HG03159 (cell line): ENCODE measurements at regions not wholly inside any gene's neighbourhood (a gene's known extent, or its start where the extent isn't known, plus 50 kb on each side); places are given as distances from the start of the nearest gene placed in this dataset.

Experiments used
- ATAC-seq: cut with Tn5 transposase; IDR thresholded peaks from one replicate; pipeline ENCODE4 v1.9.1; 2021; ENCODE audit warnings: mild to moderate bottlenecking, moderate library complexity; ENCODE audit not compliant: unreplicated experiment

- ATAC-seq: no peak
These were observed 178.2 kb upstream of the CRY1 start for GRCh38 chr12:107271523-107271922.

DNA sequence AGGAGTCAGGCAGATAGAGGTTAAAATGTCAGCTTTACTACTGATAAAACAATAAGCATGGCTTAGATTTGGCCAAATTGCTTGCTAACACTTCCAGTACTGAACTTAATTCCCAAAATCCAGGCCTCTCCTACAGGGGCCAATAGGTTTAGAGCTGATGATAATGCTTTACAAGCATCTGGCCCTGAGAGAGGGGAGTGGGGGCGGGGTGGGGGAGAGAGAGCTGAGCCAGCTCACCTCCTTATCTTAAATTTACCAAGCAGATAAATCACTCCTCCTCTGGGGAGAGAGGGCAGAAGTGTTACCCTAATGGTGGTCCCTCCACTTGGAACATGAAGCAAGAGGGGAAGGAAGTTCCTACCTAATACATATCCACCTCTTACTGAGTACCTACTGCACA lies 182.2 kb upstream of the CRY1 start:
- no peak for ATAC-seq

DNA sequence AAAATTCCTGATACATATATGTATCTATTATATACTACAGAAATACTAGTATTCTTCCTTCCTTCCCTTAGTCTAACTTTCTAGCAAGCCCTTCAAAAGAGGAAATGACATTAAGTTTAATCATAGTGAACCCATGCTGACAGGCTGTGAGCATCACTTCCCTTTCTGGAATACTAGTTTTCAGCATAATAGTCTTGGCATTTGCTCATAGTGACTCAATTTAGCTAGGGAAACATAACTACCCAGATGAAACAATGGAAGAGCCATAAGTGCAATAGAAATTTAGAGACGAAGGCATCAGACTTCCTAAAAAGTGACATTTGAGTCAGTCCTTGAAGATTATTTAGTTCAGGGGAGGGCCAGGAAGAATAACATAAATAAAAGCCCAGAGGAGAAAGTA lies 184.5 kb upstream of the CRY1 start:
- no peak for ATAC-seq

GRCh38 chr12:107282628-107283027 lies 189.3 kb upstream of the CRY1 start:
- ATAC-seq: no peak

GRCh38 chr12:107283652-107284051 lies 190.3 kb upstream of the CRY1 start:
- ATAC-seq: no peak

DNA sequence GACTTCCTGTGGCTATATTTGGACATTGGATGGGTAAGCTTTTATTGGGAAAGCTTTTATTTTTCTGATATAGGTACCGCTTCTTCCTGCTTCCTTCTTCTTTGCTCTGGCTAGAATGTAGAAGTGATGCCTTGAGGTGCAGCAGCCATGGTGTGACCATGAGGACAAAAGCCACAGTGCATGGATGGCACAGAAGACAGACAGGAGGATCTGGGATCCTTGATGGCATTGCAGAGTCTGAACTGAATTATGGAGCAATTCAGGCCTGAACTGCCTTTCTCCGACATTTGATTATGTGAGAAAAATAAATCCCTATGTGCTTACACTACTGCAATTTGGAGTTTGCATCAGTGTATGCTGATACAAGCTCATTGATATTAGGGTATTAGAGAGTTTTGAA lies 191.3 kb upstream of the CRY1 start:
- no peak for ATAC-seq

GRCh38 chr12:107287436-107288413 lies 194.4 kb upstream of the CRY1 start:
- ATAC-seq: no peak

- no peak for ATAC-seq
These were observed 195.2 kb upstream of the CRY1 start for GRCh38 chr12:107288414-107289127.

- ATAC-seq: no peak
These were observed 197.7 kb upstream of the CRY1 start for GRCh38 chr12:107291018-107291417.

- ATAC-seq: no peak
These were observed 203.3 kb upstream of the CRY1 start for GRCh38 chr12:107296681-107297089.

DNA sequence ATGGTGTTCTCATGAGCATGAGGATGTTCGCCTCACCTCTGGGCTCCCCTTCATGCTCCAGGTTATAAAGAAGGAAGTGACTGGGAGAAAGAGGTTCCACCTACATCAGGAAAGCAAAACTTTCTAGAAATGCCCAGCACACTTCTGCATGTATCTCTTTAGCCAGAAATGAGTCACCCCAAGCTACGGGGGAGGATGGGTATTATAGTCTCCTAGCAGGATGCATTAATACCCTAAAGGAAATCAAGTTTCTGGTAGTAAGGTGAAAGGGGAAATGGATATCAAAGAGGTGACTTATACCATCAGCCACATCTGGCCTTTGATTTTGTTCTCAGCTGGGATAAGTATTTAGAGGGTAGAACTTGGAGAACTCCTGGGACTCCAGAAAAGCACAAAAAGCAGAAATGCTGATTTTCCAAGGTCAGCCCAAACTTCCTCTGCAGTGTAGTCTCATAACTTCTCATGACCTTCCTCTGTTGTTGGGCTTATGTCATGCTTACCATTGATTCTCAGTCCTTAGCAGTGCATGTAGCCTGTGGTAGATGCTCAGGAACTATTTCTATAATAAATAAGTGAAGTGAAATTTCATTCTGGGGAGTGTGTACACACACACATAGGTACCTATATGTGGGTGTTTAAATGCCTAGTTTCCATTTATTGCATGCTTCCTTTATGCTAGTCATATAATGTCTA lies 209.4 kb upstream of the CRY1 start:
- ATAC-seq: no peak

DNA sequence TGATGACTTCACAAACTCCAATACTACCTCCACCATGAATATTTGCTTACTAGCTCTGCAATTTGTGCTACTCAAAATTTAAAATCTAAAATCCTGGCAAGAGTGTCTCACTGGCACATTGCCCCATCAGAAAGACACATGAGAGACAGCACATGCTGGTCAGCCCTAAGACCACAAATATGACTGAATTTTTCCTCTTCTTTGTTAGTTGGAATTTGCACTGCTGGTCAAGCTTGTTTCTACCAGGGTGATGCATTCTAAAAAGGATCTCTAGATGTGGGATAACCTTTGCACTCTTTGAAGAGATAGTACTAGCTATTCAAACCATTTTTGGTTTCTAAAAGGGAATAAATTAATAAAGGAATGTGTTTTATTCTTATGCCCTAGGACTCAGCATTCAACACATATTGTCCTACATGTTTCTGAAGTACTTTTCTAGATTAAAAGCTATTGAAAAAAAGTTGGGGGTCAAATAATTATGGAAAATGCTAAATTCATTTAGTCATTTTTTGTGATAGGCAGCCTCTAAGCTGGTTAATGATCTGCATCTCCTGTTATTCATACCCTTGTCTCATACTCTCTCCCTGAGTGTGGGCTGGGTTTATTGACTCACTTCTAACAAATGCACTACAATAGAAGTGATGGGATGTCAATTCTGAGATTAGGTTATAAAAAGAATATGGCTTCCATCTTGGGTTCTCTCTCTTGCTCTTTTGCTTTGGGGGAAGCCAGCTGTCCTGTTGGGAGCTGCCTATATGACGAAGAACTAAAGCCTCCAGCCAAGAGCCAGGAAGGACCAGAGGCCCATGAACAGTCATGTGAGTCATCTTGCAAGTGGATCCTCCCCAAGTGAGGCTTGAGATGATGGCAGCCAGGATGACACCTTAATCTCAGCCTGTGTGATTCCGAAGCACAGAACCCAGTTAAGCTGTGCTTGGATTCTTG lies 211.5 kb upstream of the CRY1 start:
- ATAC-seq: no peak

GRCh38 chr12:107306141-107306659 lies 212.9 kb upstream of the CRY1 start:
- ATAC-seq: no peak

DNA sequence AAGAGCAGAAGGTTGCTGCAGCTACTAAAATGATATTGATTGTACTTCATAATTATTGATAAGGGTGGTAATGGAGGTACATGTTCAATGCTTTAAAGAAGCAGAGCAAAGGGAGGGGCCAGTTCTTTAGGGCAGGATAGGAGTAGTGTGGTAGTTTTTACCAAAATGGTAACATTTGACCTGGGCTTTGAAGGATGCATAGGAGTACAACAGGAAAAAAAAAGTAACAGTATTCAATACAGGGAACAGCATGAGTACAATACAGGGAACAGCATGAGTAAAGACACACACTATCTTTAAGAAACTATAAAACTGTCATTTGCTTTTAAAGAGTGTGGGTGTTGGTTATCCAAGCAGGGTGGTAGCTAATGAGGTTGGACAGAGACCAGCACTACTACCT lies 215.0 kb upstream of the CRY1 start:
- ATAC-seq: no peak

- ATAC-seq: no peak
These were observed 215.7 kb upstream of the CRY1 start for GRCh38 chr12:107309020-107309419.

DNA sequence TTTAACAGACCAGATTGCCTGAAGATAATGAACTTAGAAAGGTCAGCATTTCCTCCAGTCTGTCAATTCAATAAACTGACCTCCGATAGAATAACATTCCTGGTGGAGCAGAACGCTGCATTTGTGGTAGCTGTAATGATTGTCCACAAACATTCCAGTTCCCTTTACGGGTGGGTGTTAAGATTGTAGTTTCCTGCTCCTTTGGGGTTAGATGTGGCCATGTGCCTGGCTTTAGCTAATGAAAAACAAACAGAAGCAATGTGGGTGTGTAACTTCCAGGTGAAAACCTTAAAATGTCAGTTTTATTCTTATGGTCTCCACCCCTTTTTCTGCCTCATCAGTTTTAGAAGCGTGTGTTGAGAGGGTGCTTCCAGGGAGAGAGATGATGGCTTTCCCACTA lies 217.3 kb upstream of the CRY1 start:
- ATAC-seq: no peak

DNA sequence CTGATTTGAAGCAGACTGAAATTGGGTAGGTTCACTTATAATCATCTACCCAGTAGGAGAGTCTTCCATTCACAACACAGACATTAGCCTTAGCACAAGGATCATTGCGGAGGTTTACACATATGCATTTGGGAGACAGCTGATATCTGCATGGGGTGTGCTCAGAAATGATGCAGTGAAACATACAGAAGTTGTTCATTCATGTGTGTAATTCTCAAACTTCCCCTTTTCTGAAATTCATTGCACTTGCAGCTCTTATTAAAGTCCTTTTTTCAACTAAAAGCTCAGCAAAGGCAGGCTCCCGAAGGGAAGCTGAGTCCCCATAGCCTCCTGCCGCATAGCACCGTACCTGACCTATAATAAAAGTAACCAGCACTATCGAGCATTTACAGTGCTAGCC lies 218.3 kb upstream of the CRY1 start:
- no peak for ATAC-seq

DNA sequence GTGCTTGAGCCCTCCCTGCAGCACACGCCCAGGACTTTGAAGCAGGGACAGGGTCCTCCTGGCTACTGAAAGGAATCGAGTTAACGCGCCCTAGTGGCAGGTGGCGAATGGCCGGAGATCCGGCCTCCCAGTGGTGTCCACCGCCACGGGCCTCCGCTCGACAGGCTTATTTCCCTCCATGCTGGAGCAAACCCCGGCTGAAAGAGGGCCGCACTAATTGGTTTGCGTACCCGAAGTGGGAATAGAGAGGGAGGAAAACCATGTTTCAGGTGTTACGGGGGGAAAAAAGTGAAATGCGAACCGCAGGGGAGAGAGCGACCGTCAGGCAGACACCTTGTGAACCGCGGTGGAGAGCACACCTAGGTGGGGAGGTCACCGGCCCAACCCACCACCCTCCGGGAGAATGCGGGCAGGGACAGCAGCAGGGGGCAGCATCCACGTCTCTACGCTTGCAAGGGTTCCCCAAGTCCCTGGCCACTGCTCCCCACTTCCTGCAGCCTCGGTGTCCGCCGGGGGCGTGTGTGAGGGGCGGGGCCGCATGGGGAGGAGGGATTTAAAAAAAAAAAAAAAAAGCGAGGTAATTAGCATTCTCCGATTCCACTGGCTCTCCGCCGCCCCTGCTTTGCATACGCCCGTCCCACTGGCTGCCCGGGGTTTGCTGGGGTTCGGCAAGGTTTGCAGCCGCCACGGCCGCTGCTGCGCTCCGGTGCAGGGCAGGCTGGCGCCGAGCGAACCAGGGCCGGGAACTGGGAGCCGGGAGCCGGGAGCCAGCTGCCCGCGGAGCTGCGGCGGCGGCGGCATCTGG lies 224.6 kb upstream of the CRY1 start:
- peak; percentile 60 for ATAC-seq

DNA sequence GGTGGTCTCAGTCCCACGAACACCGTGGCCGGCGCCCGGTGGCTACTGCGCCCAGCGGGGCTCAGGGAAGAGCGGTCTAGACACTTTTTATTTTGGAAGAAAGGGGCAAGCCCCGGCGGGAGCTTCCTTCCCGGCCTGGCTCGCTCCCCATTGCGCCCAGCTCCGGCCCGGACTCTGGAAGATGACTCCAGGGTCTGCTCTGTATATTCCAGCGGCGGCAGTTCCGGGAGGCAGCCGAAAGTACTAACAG lies 225.1 kb upstream of the CRY1 start:
- no peak for ATAC-seq
